ENCODE measurements at regions not wholly inside any gene's neighbourhood (a gene's known extent, or its start where the extent isn't known, plus 50 kb on each side); places are given as distances from the start of the nearest gene placed in this dataset.
"Not testable (repeated sequence)": the region's sequence is repeated elsewhere in the genome, so short reads cannot be mapped to it uniquely, and the experiment has no call there.

- no peak for DNase-seq
Measured at GRCh38 chr4:32831104-32831503, 2110.9 kb downstream of the PCDH7 start.

DNA sequence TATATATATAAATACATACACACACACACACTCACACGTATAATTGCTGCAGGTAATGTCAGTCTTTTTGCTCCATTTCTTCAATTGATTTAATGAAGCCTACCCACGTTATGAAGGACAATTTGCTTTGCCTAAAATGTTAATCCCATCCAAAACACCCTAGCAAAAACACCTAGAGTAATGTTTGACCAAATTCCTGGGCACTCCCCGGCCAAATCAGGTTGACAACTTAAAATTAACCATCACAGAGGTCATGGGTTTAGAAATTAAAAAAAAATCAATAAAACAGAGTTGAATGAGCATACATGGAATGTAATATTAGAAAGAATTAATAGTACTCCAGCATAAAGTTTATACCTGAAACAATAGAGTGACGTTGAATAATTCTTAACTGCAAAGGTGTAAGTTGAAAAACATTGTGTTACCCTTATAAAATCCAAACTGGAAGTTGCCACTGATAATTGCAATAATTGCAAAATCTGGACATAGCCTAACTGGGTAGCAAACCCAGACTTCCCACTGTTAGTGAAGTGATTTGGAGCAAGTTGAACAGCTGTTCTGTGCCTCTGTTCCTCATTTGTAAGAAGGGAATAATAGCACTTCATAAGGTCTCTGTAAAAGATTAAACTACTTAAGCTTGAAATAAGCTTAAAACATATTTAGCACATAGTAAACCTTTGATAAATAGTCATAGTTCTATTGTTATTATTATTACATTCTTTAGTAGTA is 2120.5 kb downstream of the PCDH7 start:
- DNase-seq, result no peak

GRCh38 chr4:32841217-32841616 is 2121.0 kb downstream of the PCDH7 start:
- no peak for DNase-seq

DNA sequence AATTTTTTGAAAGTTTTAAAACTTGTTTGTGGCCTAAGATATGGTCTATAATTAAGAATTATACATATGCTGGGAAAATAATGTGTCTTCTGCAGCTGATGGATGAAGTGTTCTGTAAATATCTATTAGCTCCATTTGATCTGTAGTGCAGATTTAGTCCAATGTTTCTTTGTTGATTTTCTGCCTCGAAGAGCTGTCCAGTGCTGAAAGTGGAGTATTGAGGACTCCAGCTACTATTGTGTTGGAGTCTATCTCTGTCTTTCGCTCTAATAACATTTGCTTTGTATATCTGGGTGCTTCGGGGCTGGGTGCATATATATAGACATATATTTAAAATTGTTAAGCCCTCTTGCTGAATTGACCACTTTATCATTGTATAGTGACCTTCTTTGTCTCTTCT is 2127.3 kb downstream of the PCDH7 start:
- DNase-seq, result no peak

DNA sequence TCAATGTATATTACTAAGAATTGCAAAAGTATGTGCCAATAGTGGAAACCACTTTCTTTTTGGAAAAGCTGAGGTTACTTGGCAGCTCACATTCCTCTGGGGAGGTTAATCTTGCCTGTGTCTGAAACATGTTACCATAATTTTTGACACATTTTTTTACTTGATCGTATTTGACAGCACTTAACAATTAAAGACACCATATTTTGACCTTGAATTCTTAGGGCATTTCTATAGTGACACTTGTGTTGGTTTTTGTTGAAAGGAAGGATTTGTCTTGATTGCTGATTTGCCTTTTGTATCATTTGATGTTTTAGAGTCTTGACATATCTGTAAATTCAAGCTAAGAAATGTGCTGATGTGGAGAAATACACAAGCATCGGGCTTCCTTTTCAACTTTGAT is 2135.5 kb downstream of the PCDH7 start:
- DNase-seq, result no peak

GRCh38 chr4:32858361-32858760 is 2138.2 kb downstream of the PCDH7 start:
- no peak for DNase-seq

DNA sequence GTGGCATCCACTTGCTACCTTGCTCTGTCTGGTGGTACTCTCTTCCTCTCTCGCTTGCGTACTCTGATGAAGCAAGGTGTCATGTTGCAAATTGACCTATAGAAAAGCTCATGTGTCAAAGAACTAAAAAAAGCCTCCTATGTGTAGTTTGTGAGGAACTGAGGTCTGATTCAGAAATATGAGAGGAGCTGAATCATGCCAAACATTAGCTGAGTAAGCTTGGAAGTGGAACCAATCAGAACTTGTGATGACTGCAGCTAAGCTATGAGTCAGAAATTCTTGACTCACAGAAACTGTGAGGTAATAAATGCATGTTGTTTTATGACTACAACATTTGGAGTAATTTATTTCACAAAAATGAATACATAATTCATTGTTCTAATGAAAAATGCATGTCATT is 2138.8 kb downstream of the PCDH7 start:
- no peak for DNase-seq

DNA sequence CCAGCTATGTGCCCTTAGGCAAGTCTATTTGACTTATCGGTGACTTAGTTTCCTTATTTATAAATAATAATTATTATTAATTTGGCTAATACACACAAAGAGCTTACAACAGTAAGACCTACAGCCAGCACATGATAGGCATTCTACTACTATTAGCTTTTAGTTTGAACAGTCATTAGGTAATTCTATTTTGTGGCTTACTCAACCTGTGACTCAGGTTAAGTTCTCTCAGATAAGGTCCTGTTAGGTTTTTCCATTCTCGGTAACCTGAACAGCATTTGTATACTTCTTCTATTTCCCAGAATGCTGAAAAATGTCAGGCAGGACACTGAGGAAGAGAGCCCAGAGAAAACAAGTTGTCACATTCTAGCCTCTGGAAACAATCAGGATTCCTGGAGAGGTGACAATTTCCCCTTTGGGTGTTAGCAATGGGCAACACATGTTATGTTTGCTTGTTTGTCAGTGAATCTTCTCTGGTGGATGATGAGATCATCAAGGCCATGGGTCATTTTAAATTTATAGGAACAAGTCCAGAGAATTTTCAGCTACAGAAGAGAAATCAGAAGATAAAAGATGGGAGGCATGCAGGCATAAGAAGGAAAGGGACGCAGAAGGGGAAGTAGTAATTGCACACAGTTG is 2144.7 kb downstream of the PCDH7 start:
- no peak for DNase-seq

DNA sequence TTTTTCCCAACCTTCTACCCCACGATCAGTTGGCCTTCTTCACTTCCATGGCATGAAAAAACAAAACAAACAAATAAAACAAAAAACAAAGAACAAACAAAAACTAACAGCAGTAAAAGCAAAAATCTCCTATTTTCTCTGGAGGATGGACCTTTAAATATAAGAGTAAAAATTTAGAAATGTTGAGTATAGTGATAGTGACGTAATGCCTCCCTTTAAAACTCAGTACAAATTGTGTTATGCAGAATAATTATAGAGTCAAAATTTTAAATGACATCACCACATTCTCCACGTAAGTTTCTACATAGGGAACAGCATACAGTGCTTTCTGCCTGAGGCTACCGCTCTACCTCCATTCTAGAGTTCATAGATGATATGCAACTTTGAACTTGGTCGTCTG is 2156.4 kb downstream of the PCDH7 start:
- no peak for DNase-seq

DNA sequence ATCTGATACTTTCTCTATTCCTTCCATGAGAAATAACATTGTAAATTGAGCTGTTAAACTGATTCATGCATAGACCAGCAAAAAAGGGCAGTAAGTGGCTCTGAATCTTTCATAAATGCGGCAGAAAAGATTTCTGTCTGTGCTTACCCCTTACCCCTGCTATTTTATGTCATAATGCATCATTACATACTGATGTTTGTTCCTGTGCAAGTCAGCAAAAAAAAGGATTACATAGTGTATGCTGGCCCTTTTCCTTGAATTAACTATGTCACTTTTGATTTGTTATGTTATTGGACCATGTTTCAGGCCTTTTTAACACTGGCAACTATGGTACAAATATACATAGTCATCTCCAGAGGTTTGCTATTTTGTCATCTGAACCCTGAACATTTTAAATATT is 2159.7 kb downstream of the PCDH7 start:
- DNase-seq, result no peak

GRCh38 chr4:32884198-32884597 is 2164.0 kb downstream of the PCDH7 start:
- DNase-seq, result no peak

DNA sequence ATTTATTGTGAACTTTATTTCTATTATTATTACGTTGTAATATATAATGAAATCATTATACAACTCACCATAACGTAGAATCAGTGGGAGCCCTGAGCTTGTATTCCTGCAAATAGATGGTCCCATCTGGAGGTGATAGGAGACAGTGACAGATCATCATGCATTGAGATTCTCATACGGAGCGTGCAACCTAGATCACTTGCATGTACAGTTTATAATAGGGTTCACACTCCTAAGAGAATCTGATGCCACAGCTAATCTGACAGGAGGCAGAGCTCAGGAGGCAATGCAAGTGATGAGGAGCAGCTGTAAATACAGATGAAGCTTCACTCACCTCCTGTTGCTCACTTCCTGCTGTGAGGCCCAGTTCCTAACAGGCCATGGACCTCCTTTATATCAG is 2170.2 kb downstream of the PCDH7 start:
- DNase-seq, result no peak

GRCh38 chr4:32909053-32909452 is 2188.9 kb downstream of the PCDH7 start:
- DNase-seq, result no peak

- DNase-seq, result no peak
Measured at GRCh38 chr4:32909736-32910135, 2189.6 kb downstream of the PCDH7 start.

- DNase-seq, result no peak
Measured at GRCh38 chr4:32917586-32917985, 2197.4 kb downstream of the PCDH7 start.

- no peak for DNase-seq
Measured at GRCh38 chr4:32929796-32930699, 2209.9 kb downstream of the PCDH7 start.

DNA sequence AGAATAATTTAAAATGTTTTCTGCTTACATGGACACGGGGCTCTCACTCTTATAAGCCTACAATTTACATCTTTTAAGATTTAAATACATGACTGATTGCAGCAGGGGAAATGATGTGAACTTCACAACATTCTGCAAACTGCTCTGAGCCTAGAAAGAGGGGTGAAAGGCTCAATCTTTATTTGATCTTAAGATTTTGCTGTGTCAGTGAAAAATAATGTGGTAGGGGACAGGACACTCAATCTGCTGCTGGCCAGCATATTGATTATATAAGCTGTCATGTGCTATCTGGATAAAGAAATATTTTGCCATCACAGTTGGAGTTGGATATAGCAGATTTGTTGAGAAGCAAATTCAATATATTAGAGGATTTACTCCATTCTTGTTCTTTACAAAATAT is 2210.5 kb downstream of the PCDH7 start:
- no peak for DNase-seq

DNA sequence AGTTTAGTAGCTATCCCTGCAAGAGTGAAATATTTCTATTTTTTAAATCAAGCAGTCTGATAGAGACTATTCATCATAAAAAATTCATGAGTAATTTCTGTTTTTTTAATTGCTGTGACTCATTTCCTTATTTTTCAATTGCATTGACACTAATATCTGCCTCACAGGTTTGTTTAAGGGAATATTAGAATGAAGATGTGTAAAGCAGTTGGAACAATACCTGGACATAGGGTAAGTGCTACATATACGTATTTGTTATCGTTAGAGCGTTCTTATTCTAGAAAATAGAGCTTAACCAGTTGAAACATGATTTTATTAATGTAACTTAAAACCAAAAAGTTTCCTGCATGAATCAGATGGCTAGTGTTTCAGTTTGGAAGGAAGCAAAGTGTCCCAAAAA is 2211.3 kb downstream of the PCDH7 start:
- DNase-seq, result no peak

GRCh38 chr4:32932156-32932555 is 2212.0 kb downstream of the PCDH7 start:
- no peak for DNase-seq

DNA sequence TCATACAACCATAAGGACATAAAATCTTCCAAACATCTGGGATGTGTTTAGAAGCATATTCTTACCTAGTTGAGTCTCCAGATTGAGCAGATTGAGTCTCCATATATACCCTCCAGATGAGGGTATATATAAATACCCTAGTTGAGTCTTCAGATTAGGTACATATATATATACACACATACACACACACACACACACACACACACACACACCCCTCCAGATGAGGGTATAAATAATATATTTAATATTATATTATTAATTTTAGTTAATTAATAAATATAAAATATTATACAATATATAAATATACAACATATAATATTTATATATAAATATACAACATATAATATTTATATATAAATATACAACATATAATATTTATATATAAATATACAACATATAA is 2219.1 kb downstream of the PCDH7 start:
- not testable (repeated sequence) for DNase-seq

DNA sequence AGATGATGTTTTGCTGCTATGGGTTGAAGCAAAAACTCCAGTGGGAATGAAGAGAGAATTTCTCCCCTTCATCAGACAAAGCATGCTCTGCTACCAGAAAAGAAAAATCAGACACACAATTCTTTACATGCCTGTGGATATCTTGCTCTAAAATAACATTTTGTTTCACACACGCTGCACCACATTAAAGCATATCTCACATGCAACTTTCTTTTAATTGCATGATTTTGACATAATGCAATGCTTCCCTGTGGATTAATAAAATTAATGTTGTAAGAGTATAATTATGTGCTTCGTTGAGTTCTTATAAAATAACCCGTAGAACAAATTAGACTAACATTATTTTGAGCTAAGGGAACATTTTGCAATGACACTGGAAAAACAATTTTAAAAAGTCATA is 2230.7 kb downstream of the PCDH7 start:
- no peak for DNase-seq

DNA sequence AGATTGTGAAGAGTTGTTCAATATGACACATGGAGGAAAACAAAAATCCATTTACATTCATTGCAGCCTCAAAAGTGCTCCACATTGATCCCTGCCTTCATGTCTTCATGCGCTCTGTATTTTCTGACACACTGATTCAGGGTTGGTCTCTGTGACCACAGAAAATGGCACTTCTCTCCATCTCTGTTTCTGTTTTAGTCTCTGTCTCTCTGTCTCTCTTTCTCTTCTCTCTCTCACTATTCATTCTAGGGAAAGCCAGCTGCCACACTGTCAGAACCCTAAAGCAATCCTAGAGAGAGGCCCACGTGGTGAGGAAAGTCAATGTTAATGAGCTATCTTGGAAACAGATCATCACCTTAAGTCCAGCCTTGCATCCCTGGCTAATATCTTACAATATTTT is 2238.4 kb downstream of the PCDH7 start:
- no peak for DNase-seq

DNA sequence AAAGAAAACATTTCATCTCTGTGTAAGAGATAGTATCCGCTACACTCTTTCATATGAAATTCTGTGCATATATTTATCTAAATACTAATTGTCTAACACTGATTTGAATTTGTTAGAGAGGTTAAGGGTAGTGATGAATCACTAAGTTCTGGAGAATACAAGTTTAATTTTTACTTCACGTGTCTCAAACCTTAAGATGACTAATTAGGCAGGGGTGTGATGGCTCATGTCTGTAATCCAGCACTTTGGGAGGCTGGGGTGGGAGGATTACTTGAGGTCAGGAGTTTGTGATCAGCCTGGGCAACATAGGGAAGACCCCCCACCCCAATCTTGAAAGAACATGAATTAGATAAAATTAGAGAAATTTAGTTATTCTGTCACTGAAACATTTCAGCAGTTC is 2241.9 kb downstream of the PCDH7 start:
- DNase-seq, result no peak

GRCh38 chr4:32985256-32985655 is 2265.1 kb downstream of the PCDH7 start:
- no peak for DNase-seq
